Stomach (tissue), 4 donors: ENCODE measurements at regions not wholly inside any gene's neighbourhood (a gene's known extent, or its start where the extent isn't known, plus 50 kb on each side); places are given as distances from the start of the nearest gene placed in this dataset.

Experiments used
- CTCF ChIP-seq, 7 experiments: fragments of 450-650 bp in 4 of 7; fragments of 200-600 bp in 3 of 7; sonication (generic) in 3 of 7; IDR thresholded peaks; one replicate each; pipeline ENCODE4 v1.5.1; 2016 to 2019; ENCODE audit warnings: antibody characterized with exemption in 7 of 7, control low read depth in 2 of 7, mild to moderate bottlenecking in 1 of 7
- EP300 ChIP-seq: sonication (generic); formaldehyde crosslinking; IDR thresholded peaks from one replicate; pipeline ENCODE4 v1.6.1; 2017; ENCODE audit warnings: antibody characterized with exemption
- POLR2A ChIP-seq, 4 donors: fragments of 450-650 bp; IDR thresholded peaks; one replicate each; pipeline ENCODE4 v1.6.1; 2016; ENCODE audit warnings: antibody characterized with exemption in 4 of 4, control low read depth in 2 of 4, mild to moderate bottlenecking in 1 of 4, moderate library complexity in 1 of 4
- POLR2AphosphoS5 ChIP-seq, 3 donors: sonication (generic); formaldehyde crosslinking; IDR thresholded peaks; one replicate each; pipeline ENCODE4 v1.6.1; 2016; ENCODE audit warnings: antibody characterized with exemption in 3 of 3

- no peak for TF ChIP-seq CTCF (IDR thresholded peaks at IDR 0.05)
- TF ChIP-seq POLR2A (IDR thresholded peaks at IDR 0.05): no peak
- no peak for TF ChIP-seq POLR2AphosphoS5 (IDR thresholded peaks at IDR 0.05)
- no peak for TF ChIP-seq EP300
Measured at GRCh38 chr13:111944171-111944583, 122.8 kb upstream of the SOX1 start.
